ENCODE measurements at regions not wholly inside any gene's neighbourhood (a gene's known extent, or its start where the extent isn't known, plus 50 kb on each side); places are given as distances from the start of the nearest gene placed in this dataset.
A peak's percentile ranks its signal among the peaks of the same experiment; 100 is the strongest.

GRCh38 chr3:177596816-177597271 is 399.6 kb upstream of the TBL1XR1 start:
- Histone ChIP-seq H3K27ac (ENCODE audit: low read depth, low read length) (no peak overlapping the region), H3K4me3 (ENCODE audit: low read length) (no peak overlapping the region), H3K79me2 (ENCODE audit: control insufficient read depth, insufficient read depth, low read length) (no peaks in the 10 kb centered on the region), H2AK5ac (ENCODE audit: low read length) (no peak overlapping the region), H3K23ac (ENCODE audit: low read length) (no peak overlapping the region), H3K56ac (ENCODE audit: low read length) (no peak overlapping the region), H3K4me1 (ENCODE audit: control insufficient read depth, low read depth, low read length) (peaks cover 5% of the 10 kb centered on the region), H3K36me3 (ENCODE audit: control insufficient read depth, insufficient read depth, low read length) (no peaks in the 10 kb centered on the region), H2BK15ac (replicated peaks; ENCODE audit: low read depth) (no peak overlapping the region), H4K5ac (ENCODE audit: low read length) (no peak overlapping the region), H3K4me2 (ENCODE audit: low read length) (no peak overlapping the region), H3K18ac (ENCODE audit: low read length) (no peak overlapping the region), H3K79me1 (ENCODE audit: low read length) (no peaks in the 10 kb centered on the region), H3K27me3 (ENCODE audit: insufficient read depth, low read length, poor library complexity) (no peaks in the 10 kb centered on the region), H3K4ac (ENCODE audit: low read depth, low read length) (no peak overlapping the region), H2BK5ac (ENCODE audit: low read length) (no peak overlapping the region), H4K8ac (ENCODE audit: low read depth, low read length) (peak overlapping the region; percentile 6), H2BK120ac (ENCODE audit: low read depth, low read length) (no peak overlapping the region), H3K9ac (ENCODE audit: low read length) (no peak overlapping the region)
- DNase-seq: no peak
- no CpG with 5 or more reads among the region's 1 CpG for WGBS (ENCODE audit: extremely low coverage, insufficient coverage, low lambda C conversion rate)

- Histone ChIP-seq H3K23ac (ENCODE audit: low read length) (no peak overlapping the region), H3K4me3 (ENCODE audit: low read length) (no peak overlapping the region), H3K36me3 (ENCODE audit: control insufficient read depth, insufficient read depth, low read length) (no peaks in the 10 kb centered on the region), H2BK5ac (ENCODE audit: low read length) (no peak overlapping the region), H3K9ac (ENCODE audit: low read length) (no peak overlapping the region), H3K79me2 (ENCODE audit: control insufficient read depth, insufficient read depth, low read length) (no peaks in the 10 kb centered on the region), H3K4me2 (ENCODE audit: low read length) (no peak overlapping the region), H3K56ac (ENCODE audit: low read length) (peak overlapping the region; percentile 62), H3K27me3 (ENCODE audit: insufficient read depth, low read length, poor library complexity) (no peaks in the 10 kb centered on the region), H3K4ac (ENCODE audit: low read depth, low read length) (no peak overlapping the region), H3K4me1 (ENCODE audit: control insufficient read depth, low read depth, low read length) (peaks cover 5% of the 10 kb centered on the region), H2BK120ac (ENCODE audit: low read depth, low read length) (peak overlapping the region; percentile 48), H4K8ac (ENCODE audit: low read depth, low read length) (peak overlapping the region; percentile 6), H3K27ac (ENCODE audit: low read depth, low read length) (no peak overlapping the region), H2BK15ac (replicated peaks; ENCODE audit: low read depth) (peak overlapping the region; percentile 47), H4K5ac (ENCODE audit: low read length) (no peak overlapping the region), H3K79me1 (ENCODE audit: low read length) (no peaks in the 10 kb centered on the region), H3K18ac (ENCODE audit: low read length) (peak overlapping the region; percentile 61), H2AK5ac (ENCODE audit: low read length) (no peak overlapping the region)
- WGBS (ENCODE audit: extremely low coverage, insufficient coverage, low lambda C conversion rate): no CpG with 5 or more reads among the region's 10 CpGs
- DNase-seq: no peak
Measured at GRCh38 chr3:177597311-177598096, 400.2 kb upstream of the TBL1XR1 start.

- H3K27ac ChIP-seq (ENCODE audit: low read depth, low read length): no peak overlapping the region
- H3K18ac ChIP-seq (ENCODE audit: low read length): no peak overlapping the region
- H2BK15ac ChIP-seq (replicated peaks; ENCODE audit: low read depth): peak overlapping the region; percentile 64
- no peak overlapping the region for H4K5ac ChIP-seq (ENCODE audit: low read length)
- no peak overlapping the region for H2AK5ac ChIP-seq (ENCODE audit: low read length)
- no peak overlapping the region for H3K9ac ChIP-seq (ENCODE audit: low read length)
- no peaks in the 10 kb centered on the region for H3K27me3 ChIP-seq (ENCODE audit: insufficient read depth, low read length, poor library complexity)
- H3K79me2 ChIP-seq (ENCODE audit: control insufficient read depth, insufficient read depth, low read length): no peaks in the 10 kb centered on the region
- no peak overlapping the region for H2BK120ac ChIP-seq (ENCODE audit: low read depth, low read length)
- H3K4me2 ChIP-seq (ENCODE audit: low read length): no peak overlapping the region
- H3K4me3 ChIP-seq (ENCODE audit: low read length): no peak overlapping the region
- H3K4me1 ChIP-seq (ENCODE audit: control insufficient read depth, low read depth, low read length): peaks cover 5% of the 10 kb centered on the region
- H3K23ac ChIP-seq (ENCODE audit: low read length): no peak overlapping the region
- H3K36me3 ChIP-seq (ENCODE audit: control insufficient read depth, insufficient read depth, low read length): no peaks in the 10 kb centered on the region
- DNase-seq: no peak
- H3K79me1 ChIP-seq (ENCODE audit: low read length): no peaks in the 10 kb centered on the region
- WGBS (ENCODE audit: extremely low coverage, insufficient coverage, low lambda C conversion rate): no CpG with 5 or more reads among the region's 4 CpGs
- H3K56ac ChIP-seq (ENCODE audit: low read length): no peak overlapping the region
- no peak overlapping the region for H4K8ac ChIP-seq (ENCODE audit: low read depth, low read length)
- H3K4ac ChIP-seq (ENCODE audit: low read depth, low read length): no peak overlapping the region
- no peak overlapping the region for H2BK5ac ChIP-seq (ENCODE audit: low read length)
Measured at GRCh38 chr3:177598097-177598833, 401.0 kb upstream of the TBL1XR1 start.

GRCh38 chr3:177599326-177599725 is 402.0 kb upstream of the TBL1XR1 start:
- no CpG with 5 or more reads among the region's 2 CpGs for WGBS (ENCODE audit: extremely low coverage, insufficient coverage, low lambda C conversion rate)

GRCh38 chr3:177599837-177600236 is 402.6 kb upstream of the TBL1XR1 start:
- H4K5ac ChIP-seq (ENCODE audit: low read length): no peak overlapping the region
- no peak overlapping the region for H3K9ac ChIP-seq (ENCODE audit: low read length)
- DNase-seq: no peak
- H4K8ac ChIP-seq (ENCODE audit: low read depth, low read length): no peak overlapping the region
- no peak overlapping the region for H3K4ac ChIP-seq (ENCODE audit: low read depth, low read length)
- H3K18ac ChIP-seq (ENCODE audit: low read length): no peak overlapping the region
- no peaks in the 10 kb centered on the region for H3K27me3 ChIP-seq (ENCODE audit: insufficient read depth, low read length, poor library complexity)
- no peak overlapping the region for H3K56ac ChIP-seq (ENCODE audit: low read length)
- no peaks in the 10 kb centered on the region for H3K79me2 ChIP-seq (ENCODE audit: control insufficient read depth, insufficient read depth, low read length)
- H3K36me3 ChIP-seq (ENCODE audit: control insufficient read depth, insufficient read depth, low read length): no peaks in the 10 kb centered on the region
- H2BK5ac ChIP-seq (ENCODE audit: low read length): no peak overlapping the region
- no CpG with 5 or more reads among the region's 4 CpGs for whole genome bisulfite sequencing (ENCODE audit: extremely low coverage, insufficient coverage, low lambda C conversion rate)
- H2AK5ac ChIP-seq (ENCODE audit: low read length): no peak overlapping the region
- peaks cover 5% of the 10 kb centered on the region for H3K4me1 ChIP-seq (ENCODE audit: control insufficient read depth, low read depth, low read length)
- no peak overlapping the region for H3K23ac ChIP-seq (ENCODE audit: low read length)
- H3K4me3 ChIP-seq (ENCODE audit: low read length): no peak overlapping the region
- H3K79me1 ChIP-seq (ENCODE audit: low read length): no peaks in the 10 kb centered on the region
- H3K4me2 ChIP-seq (ENCODE audit: low read length): no peak overlapping the region
- H2BK120ac ChIP-seq (ENCODE audit: low read depth, low read length): no peak overlapping the region
- H3K27ac ChIP-seq (ENCODE audit: low read depth, low read length): no peak overlapping the region
- H2BK15ac ChIP-seq (replicated peaks; ENCODE audit: low read depth): no peak overlapping the region

More at GRCh38 chr3:177599326-177599725, 402.0 kb upstream of the TBL1XR1 start:
- Histone ChIP-seq H3K27me3 (ENCODE audit: insufficient read depth, low read length, poor library complexity) (no peaks in the 10 kb centered on the region), H3K79me1 (ENCODE audit: low read length) (no peaks in the 10 kb centered on the region), H3K9ac (ENCODE audit: low read length) (no peak overlapping the region), H3K4me2 (ENCODE audit: low read length) (no peak overlapping the region), H3K4ac (ENCODE audit: low read depth, low read length) (no peak overlapping the region), H2AK5ac (ENCODE audit: low read length) (no peak overlapping the region), H3K23ac (ENCODE audit: low read length) (no peak overlapping the region), H2BK15ac (replicated peaks; ENCODE audit: low read depth) (peak overlapping the region; percentile 67), H2BK120ac (ENCODE audit: low read depth, low read length) (no peak overlapping the region), H3K56ac (ENCODE audit: low read length) (no peak overlapping the region), H3K27ac (ENCODE audit: low read depth, low read length) (no peak overlapping the region), H4K8ac (ENCODE audit: low read depth, low read length) (no peak overlapping the region), H3K79me2 (ENCODE audit: control insufficient read depth, insufficient read depth, low read length) (no peaks in the 10 kb centered on the region), H2BK5ac (ENCODE audit: low read length) (no peak overlapping the region), H3K36me3 (ENCODE audit: control insufficient read depth, insufficient read depth, low read length) (no peaks in the 10 kb centered on the region), H4K5ac (ENCODE audit: low read length) (no peak overlapping the region), H3K4me1 (ENCODE audit: control insufficient read depth, low read depth, low read length) (peaks cover 5% of the 10 kb centered on the region), H3K4me3 (ENCODE audit: low read length) (no peak overlapping the region), H3K18ac (ENCODE audit: low read length) (no peak overlapping the region)
- no peak for DNase-seq

Data from mesendoderm (in vitro differentiated cells).